ENCODE measurements at regions not wholly inside any gene's neighbourhood (a gene's known extent, or its start where the extent isn't known, plus 50 kb on each side); places are given as distances from the start of the nearest gene placed in this dataset.

- DNase-seq (peak in 3 of 6 donors; percentile 11 to 36 (median 30)), FAIRE-seq (no peak), ATAC-seq (no peak)
- no peak overlapping the region for H3K4me3 ChIP-seq
- no peaks in the 10 kb centered on the region for H3K27me3 ChIP-seq
- no peak overlapping the region for H3K27ac ChIP-seq
- no peaks in the 10 kb centered on the region for H3K36me3 ChIP-seq
- 80 to 90% methylated on average over 20 of the region's 20 CpGs for WGBS, 2 donors
- TF ChIP-seq CTCF (IDR thresholded peaks at IDR 0.05) = no peak
- H3K9me3 ChIP-seq = no peaks in the 10 kb centered on the region
- intact Hi-C loops (cut with DNase I) = no loop called here
- no peaks in the 10 kb centered on the region for H3K4me1 ChIP-seq
Measured at GRCh38 chr1:2934156-2934540, 87.1 kb upstream of the ACTRT2 start.

- FAIRE-seq (no peak), ATAC-seq (no peak), DNase-seq (peak in 3 of 6 donors; percentile 13 to 36 (median 35))
- intact Hi-C loops (cut with DNase I) = no loop called here
- H3K9me3 ChIP-seq = no peaks in the 10 kb centered on the region
- H3K36me3 ChIP-seq = no peaks in the 10 kb centered on the region
- no peak overlapping the region for H3K27ac ChIP-seq
- H3K4me1 ChIP-seq = no peaks in the 10 kb centered on the region
- H3K27me3 ChIP-seq = no peaks in the 10 kb centered on the region
- 75 to 81% methylated on average over 16 of the region's 16 CpGs for WGBS, 2 donors
- no peak overlapping the region for H3K4me3 ChIP-seq
- no peak for TF ChIP-seq CTCF (IDR thresholded peaks at IDR 0.05)
Measured at GRCh38 chr1:2934642-2935081, 86.6 kb upstream of the ACTRT2 start.

- DNase-seq = peak in 3 of 6 donors; percentile 12 to 30 (median 24)
- intact Hi-C loops (cut with DNase I) = no loop called here
- no peak for ATAC-seq
- Histone ChIP-seq H3K27ac (no peak overlapping the region), H3K4me3 (no peak overlapping the region), H3K36me3 (no peaks in the 10 kb centered on the region), H3K27me3 (no peaks in the 10 kb centered on the region), H3K9me3 (no peaks in the 10 kb centered on the region), H3K4me1 (no peaks in the 10 kb centered on the region)
- FAIRE-seq = no peak
- TF ChIP-seq CTCF (IDR thresholded peaks at IDR 0.05) = no peak
- WGBS, 2 donors = 70 to 76% methylated on average over 5 of the region's 5 CpGs
Measured at GRCh38 chr1:2935184-2935583, 86.1 kb upstream of the ACTRT2 start.

GRCh38 chr1:2935751-2936390, 85.4 kb upstream of the ACTRT2 start:
- FAIRE-seq (no peak), ATAC-seq (no peak), DNase-seq (peak in 3 of 6 donors; percentile 17 to 45 (median 43))
- 66 to 79% methylated on average over 21 to 23 of the region's 23 CpGs for WGBS, 2 donors
- no peaks in the 10 kb centered on the region for H3K27me3 ChIP-seq
- H3K27ac ChIP-seq = no peak overlapping the region
- H3K9me3 ChIP-seq = no peaks in the 10 kb centered on the region
- no peaks in the 10 kb centered on the region for H3K4me1 ChIP-seq
- TF ChIP-seq CTCF (IDR thresholded peaks at IDR 0.05) = no peak
- H3K4me3 ChIP-seq = no peak overlapping the region
- no peaks in the 10 kb centered on the region for H3K36me3 ChIP-seq
- intact Hi-C loops (cut with DNase I) = no loop called here

Data from pancreas (tissue), 10 donors.